H9 (cell line): ENCODE measurements at regions not wholly inside any gene's neighbourhood (a gene's known extent, or its start where the extent isn't known, plus 50 kb on each side); places are given as distances from the start of the nearest gene placed in this dataset.

Experiments used
- DNase-seq: peaks from one replicate; pipeline ENCODE4 v3.0.0-alpha.2; 2017
- H2AFZ ChIP-seq: one replicate; pipeline ENCODE4 v1.6.1; 2013; ENCODE audit warnings: mild to moderate bottlenecking, low read length, control low read depth, moderate library complexity
- H2AK5ac ChIP-seq: 2 replicates; pipeline ENCODE4 v1.6.1; 2013; ENCODE audit warnings: low read length, control low read depth, mixed read lengths; ENCODE audit not compliant: insufficient read length
- H2BK120ac ChIP-seq: one replicate; pipeline ENCODE4 v1.6.1; 2013; ENCODE audit warnings: low read depth, mild to moderate bottlenecking, low read length, control low read depth, inconsistent platforms; ENCODE audit not compliant: poor library complexity, severe bottlenecking
- H2BK12ac ChIP-seq: 2 replicates; pipeline ENCODE4 v1.6.1; 2013; ENCODE audit warnings: low read length, control low read depth, mixed read lengths, low read depth; ENCODE audit not compliant: insufficient read length
- H2BK15ac ChIP-seq: 2 replicates; pipeline ENCODE4 v1.6.1; 2013; ENCODE audit warnings: low read depth, low read length, control low read depth
- H2BK20ac ChIP-seq: one replicate; pipeline ENCODE4 v1.6.1; 2013; ENCODE audit warnings: low read depth, mild to moderate bottlenecking, low read length, control low read depth, inconsistent platforms; ENCODE audit not compliant: poor library complexity, severe bottlenecking
- H2BK5ac ChIP-seq: 2 replicates; pipeline ENCODE4 v1.6.1; 2013; ENCODE audit warnings: low read length, control low read depth, mixed read lengths; ENCODE audit not compliant: insufficient read length
- H3K14ac ChIP-seq: 2 replicates; pipeline ENCODE4 v1.6.1; 2013; ENCODE audit warnings: low read length, control low read depth; ENCODE audit not compliant: insufficient read depth
- H3K18ac ChIP-seq: 2 replicates; pipeline ENCODE4 v1.6.1; 2013; ENCODE audit warnings: low read depth, mild to moderate bottlenecking, mixed read lengths, low read length, control low read depth; ENCODE audit not compliant: insufficient read length
- H3K23ac ChIP-seq: 2 replicates; pipeline ENCODE4 v1.6.1; 2013; ENCODE audit warnings: low read length, control low read depth, mixed read lengths, low read depth; ENCODE audit not compliant: insufficient read length
- H3K23me2 ChIP-seq: 2 replicates; pipeline ENCODE4 v1.6.1; 2013; ENCODE audit warnings: low read depth, mild to moderate bottlenecking, mixed read lengths, low read length, control low read depth; ENCODE audit not compliant: insufficient read length, poor library complexity, severe bottlenecking
- H3K27ac ChIP-seq: 2 replicates; pipeline ENCODE4 v1.5.1; 2013; ENCODE audit warnings: low read length, control low read depth, mixed read lengths, low read depth; ENCODE audit not compliant: insufficient read length
- H3K27me3 ChIP-seq: 2 replicates; pipeline ENCODE4 v1.6.1; 2013; ENCODE audit warnings: low read length, control low read depth, inconsistent platforms; ENCODE audit not compliant: insufficient read depth
- H3K4ac ChIP-seq: 2 replicates; pipeline ENCODE4 v1.6.1; 2013; ENCODE audit warnings: low read depth, mild to moderate bottlenecking, control low read depth, inconsistent platforms, low read length, moderate library complexity
- H3K4me1 ChIP-seq: 2 replicates; pipeline ENCODE4 v1.6.1; 2013; ENCODE audit warnings: low read length, control low read depth, inconsistent platforms; ENCODE audit not compliant: insufficient read depth
- H3K4me2 ChIP-seq: 2 replicates; pipeline ENCODE4 v1.6.1; 2013; ENCODE audit warnings: low read length, control low read depth, mixed read lengths; ENCODE audit not compliant: insufficient read length, insufficient read depth
- H3K56ac ChIP-seq: 2 replicates; pipeline ENCODE4 v1.6.1; 2013; ENCODE audit warnings: low read depth, mild to moderate bottlenecking, mixed read lengths, low read length, control low read depth; ENCODE audit not compliant: insufficient read length
- H3K79me1 ChIP-seq: 2 replicates; pipeline ENCODE4 v1.6.1; 2013; ENCODE audit warnings: low read depth, mild to moderate bottlenecking, moderate library complexity, low read length, control low read depth, inconsistent platforms; ENCODE audit not compliant: insufficient read depth, poor library complexity, severe bottlenecking
- H3K79me2 ChIP-seq: 2 replicates; pipeline ENCODE4 v1.6.1; 2013; ENCODE audit warnings: low read length, control low read depth, inconsistent platforms; ENCODE audit not compliant: insufficient read depth
- H3K9ac ChIP-seq: 2 replicates; pipeline ENCODE4 v1.6.1; 2013; ENCODE audit warnings: low read length, control low read depth, mixed read lengths; ENCODE audit not compliant: insufficient read length; ENCODE audit errors: extremely low read depth
- H3K9me3 ChIP-seq: one replicate; pipeline ENCODE4 v1.6.1; 2013; ENCODE audit warnings: low read depth, low read length, inconsistent platforms; ENCODE audit not compliant: control insufficient read depth
- H3T11ph ChIP-seq: one replicate; pipeline ENCODE4 v1.6.1; 2013; ENCODE audit warnings: mild to moderate bottlenecking, low read length, control low read depth, inconsistent platforms
- H4K20me1 ChIP-seq: one replicate; pipeline ENCODE4 v1.6.1; 2013; ENCODE audit not compliant: control insufficient read depth, insufficient read length, insufficient read depth
- H4K5ac ChIP-seq: 2 replicates; pipeline ENCODE4 v1.6.1; 2013; ENCODE audit warnings: low read depth, mild to moderate bottlenecking, mixed read lengths, low read length, control low read depth; ENCODE audit not compliant: insufficient read length
- H4K8ac ChIP-seq: replicated peaks from 2 replicates; pipeline ENCODE4 v1.6.1; 2013; ENCODE audit warnings: low read length, control low read depth, mixed read lengths, low read depth; ENCODE audit not compliant: insufficient read length
- H4K91ac ChIP-seq: 2 replicates; pipeline ENCODE4 v1.6.1; 2013; ENCODE audit warnings: low read depth, mild to moderate bottlenecking, moderate library complexity, mixed read lengths, low read length, control low read depth; ENCODE audit not compliant: insufficient read length
- H3K27ac Mint-ChIP-seq, 3 experiments: 2 replicates in 2 of 3; 3 replicates in 1 of 3; pipeline ENCODE4 v1.8.0; 2020 to 2021; ENCODE audit warnings: mixed read lengths in 3 of 3, mild to moderate bottlenecking in 1 of 3, moderate library complexity in 1 of 3
- H3K27me3 Mint-ChIP-seq: 2 replicates; pipeline ENCODE4 v1.8.0; 2021; ENCODE audit warnings: low read depth, mild to moderate bottlenecking, moderate library complexity, mixed read lengths
- H3K36me3 Mint-ChIP-seq, 3 experiments: 2 replicates in 2 of 3; 3 replicates in 1 of 3; pipeline ENCODE4 v1.8.0; 2020 to 2021; ENCODE audit warnings: low read depth in 3 of 3, mixed read lengths in 3 of 3; ENCODE audit not compliant: insufficient read depth in 1 of 3
- H3K4me1 Mint-ChIP-seq, 2 experiments: 2 replicates each; pipeline ENCODE4 v1.8.0; 2020; ENCODE audit warnings: mixed read lengths in 2 of 2
- H3K4me3 Mint-ChIP-seq, 2 experiments: 2 replicates in 1 of 2; 3 replicates in 1 of 2; pipeline ENCODE4 v1.8.0; 2020 to 2021; ENCODE audit warnings: mild to moderate bottlenecking in 2 of 2, mixed read lengths in 2 of 2, moderate library complexity in 1 of 2
- H3K9me3 Mint-ChIP-seq, 2 experiments: 2 replicates in 1 of 2; 3 replicates in 1 of 2; pipeline ENCODE4 v1.8.0; 2020; ENCODE audit warnings: mild to moderate bottlenecking in 2 of 2, mixed read lengths in 2 of 2, moderate library complexity in 1 of 2
- TF ChIP-seq, protein P1 (sequence below): fragments of 200-600 bp; sonication (generic); conservative IDR thresholded peaks from 3 replicates; pipeline ENCODE4 v1.8.0; 2021; ENCODE audit warnings: antibody characterized with exemption, mild to moderate bottlenecking

DNA sequence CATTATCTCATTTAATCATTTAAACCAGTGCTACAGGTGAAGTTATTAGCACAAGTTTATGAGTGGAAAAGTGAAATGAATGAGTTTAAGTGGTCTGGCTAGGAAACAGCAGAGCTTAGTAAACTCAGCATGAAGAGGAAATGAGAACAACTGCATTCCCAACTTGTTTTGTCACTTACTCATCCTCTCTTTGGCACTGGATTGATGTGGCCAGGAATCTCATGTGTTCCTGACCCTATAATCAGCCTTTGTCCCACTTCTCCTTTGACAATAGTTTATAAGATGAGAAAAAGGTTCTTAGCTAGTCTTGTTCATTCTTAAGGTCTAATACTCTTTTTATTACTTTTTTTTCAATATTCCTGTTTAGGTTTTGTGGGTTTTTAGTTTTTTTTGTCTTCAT is 559.2 kb upstream of the TLE4 start:
- H3K4me2 ChIP-seq, result no peak overlapping the region
- H3K36me3 Mint-ChIP-seq, result no peaks in the 10 kb centered on the region; a peak in 1 of 7 replicates
- H3K18ac ChIP-seq, result no peak overlapping the region
- no peak overlapping the region for H4K5ac ChIP-seq
- H3K9me3 ChIP-seq, result no peaks in the 10 kb centered on the region
- no peak overlapping the region for H4K8ac ChIP-seq
- H3K79me2 ChIP-seq, result no peaks in the 10 kb centered on the region
- H3K4me1 ChIP-seq, result no peaks in the 10 kb centered on the region
- H3K23ac ChIP-seq, result no peak overlapping the region
- no peak overlapping the region for H2BK20ac ChIP-seq
- H3K56ac ChIP-seq, result no peak overlapping the region
- H3K4ac ChIP-seq, result no peak overlapping the region
- no peak overlapping the region for H2BK12ac ChIP-seq
- H2AK5ac ChIP-seq, result no peak overlapping the region
- H3K9ac ChIP-seq, result no peak overlapping the region
- H3K14ac ChIP-seq, result no peak overlapping the region
- no peak overlapping the region for H3K4me3 Mint-ChIP-seq
- H4K91ac ChIP-seq, result no peak overlapping the region
- no peak overlapping the region for H2BK15ac ChIP-seq
- H3K27me3 Mint-ChIP-seq, result no peaks in the 10 kb centered on the region
- no peak overlapping the region for H2BK120ac ChIP-seq
- DNase-seq, result no peak
- no peak overlapping the region for H3T11ph ChIP-seq
- H3K23me2 ChIP-seq, result no peaks in the 10 kb centered on the region
- TF ChIP-seq, protein P1, sequence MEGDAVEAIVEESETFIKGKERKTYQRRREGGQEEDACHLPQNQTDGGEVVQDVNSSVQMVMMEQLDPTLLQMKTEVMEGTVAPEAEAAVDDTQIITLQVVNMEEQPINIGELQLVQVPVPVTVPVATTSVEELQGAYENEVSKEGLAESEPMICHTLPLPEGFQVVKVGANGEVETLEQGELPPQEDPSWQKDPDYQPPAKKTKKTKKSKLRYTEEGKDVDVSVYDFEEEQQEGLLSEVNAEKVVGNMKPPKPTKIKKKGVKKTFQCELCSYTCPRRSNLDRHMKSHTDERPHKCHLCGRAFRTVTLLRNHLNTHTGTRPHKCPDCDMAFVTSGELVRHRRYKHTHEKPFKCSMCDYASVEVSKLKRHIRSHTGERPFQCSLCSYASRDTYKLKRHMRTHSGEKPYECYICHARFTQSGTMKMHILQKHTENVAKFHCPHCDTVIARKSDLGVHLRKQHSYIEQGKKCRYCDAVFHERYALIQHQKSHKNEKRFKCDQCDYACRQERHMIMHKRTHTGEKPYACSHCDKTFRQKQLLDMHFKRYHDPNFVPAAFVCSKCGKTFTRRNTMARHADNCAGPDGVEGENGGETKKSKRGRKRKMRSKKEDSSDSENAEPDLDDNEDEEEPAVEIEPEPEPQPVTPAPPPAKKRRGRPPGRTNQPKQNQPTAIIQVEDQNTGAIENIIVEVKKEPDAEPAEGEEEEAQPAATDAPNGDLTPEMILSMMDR, result no peak
- H3K4me1 Mint-ChIP-seq, result peaks cover 5 to 6% of the 10 kb centered on the region in 2 experiments; a peak in 3 of 4 replicates
- H3K79me1 ChIP-seq, result no peaks in the 10 kb centered on the region
- H3K27ac Mint-ChIP-seq, result no peak overlapping the region
- no peaks in the 10 kb centered on the region for H3K9me3 Mint-ChIP-seq
- no peaks in the 10 kb centered on the region for H4K20me1 ChIP-seq
- H3K27me3 ChIP-seq, result no peaks in the 10 kb centered on the region
- no peak overlapping the region for H3K27ac ChIP-seq
- no peak overlapping the region for H2BK5ac ChIP-seq
- no peak overlapping the region for H2AFZ ChIP-seq
